ENCODE measurements at regions not wholly inside any gene's neighbourhood (a gene's known extent, or its start where the extent isn't known, plus 50 kb on each side); places are given as distances from the start of the nearest gene placed in this dataset.

DNA sequence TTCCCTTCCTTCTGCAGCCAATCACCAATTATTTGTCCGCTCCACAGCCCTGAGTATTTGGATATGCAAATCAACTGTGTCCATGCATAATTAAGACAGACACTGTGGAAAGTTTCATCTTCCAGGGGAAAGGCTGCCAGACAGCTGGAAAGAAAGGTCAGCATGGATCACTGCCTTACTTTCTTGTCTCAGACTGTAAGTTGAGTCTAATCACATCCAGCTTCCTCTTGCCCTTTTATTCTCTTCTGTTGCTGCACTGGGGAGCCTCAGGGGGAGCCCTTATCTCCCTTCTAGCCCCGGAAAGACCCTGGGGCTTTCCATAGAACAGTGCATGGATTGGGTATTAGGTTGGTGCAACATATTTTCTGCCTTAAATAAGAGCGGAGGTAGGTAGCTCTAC is 182.9 kb downstream of the OMA1 start:
- no peak for TF ChIP-seq POLR2AphosphoS5 (IDR thresholded peaks at IDR 0.05; ENCODE audit: low read depth, low read length)
- TF ChIP-seq POLR2A (IDR thresholded peaks at IDR 0.05; ENCODE audit: low read depth, low read length), result no peak
